GM21390 (cell line): ENCODE measurements at regions not wholly inside any gene's neighbourhood (a gene's known extent, or its start where the extent isn't known, plus 50 kb on each side); places are given as distances from the start of the nearest gene placed in this dataset.
"Not testable (repeated sequence)": the region's sequence is repeated elsewhere in the genome, so short reads cannot be mapped to it uniquely, and the experiment has no call there.

Source experiments
- ATAC-seq: cut with Tn5 transposase; IDR thresholded peaks from one replicate; pipeline ENCODE4 v1.9.1; 2021; ENCODE audit not compliant: unreplicated experiment

DNA sequence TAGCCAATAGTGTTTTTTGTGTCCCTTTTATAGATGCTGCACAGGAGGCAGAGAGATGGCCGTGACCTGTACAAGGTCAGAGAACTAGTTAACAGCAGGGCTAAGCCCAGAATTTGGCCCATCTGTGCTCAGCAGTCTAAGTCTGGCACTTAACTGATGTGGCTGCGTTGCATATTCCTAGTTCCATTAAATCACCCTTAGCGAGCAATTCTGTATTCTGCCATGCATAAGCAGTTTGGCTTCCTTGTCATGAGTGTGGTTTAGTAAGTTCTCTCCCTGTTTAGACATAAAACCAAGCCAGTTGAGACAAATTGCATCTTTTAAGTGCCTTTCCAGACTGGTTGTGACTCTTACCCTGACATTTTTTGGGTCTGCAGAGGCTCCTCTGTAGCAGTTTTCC lies 230.6 kb upstream of the TENM4 start:
- ATAC-seq: no peak

GRCh38 chr11:79670882-79671281 lies 230.1 kb upstream of the TENM4 start:
- no peak for ATAC-seq

- no peak for ATAC-seq
These were observed 227.7 kb upstream of the TENM4 start for GRCh38 chr11:79668575-79668974.

- ATAC-seq: no peak
These were observed 226.6 kb upstream of the TENM4 start for GRCh38 chr11:79667380-79667779.

DNA sequence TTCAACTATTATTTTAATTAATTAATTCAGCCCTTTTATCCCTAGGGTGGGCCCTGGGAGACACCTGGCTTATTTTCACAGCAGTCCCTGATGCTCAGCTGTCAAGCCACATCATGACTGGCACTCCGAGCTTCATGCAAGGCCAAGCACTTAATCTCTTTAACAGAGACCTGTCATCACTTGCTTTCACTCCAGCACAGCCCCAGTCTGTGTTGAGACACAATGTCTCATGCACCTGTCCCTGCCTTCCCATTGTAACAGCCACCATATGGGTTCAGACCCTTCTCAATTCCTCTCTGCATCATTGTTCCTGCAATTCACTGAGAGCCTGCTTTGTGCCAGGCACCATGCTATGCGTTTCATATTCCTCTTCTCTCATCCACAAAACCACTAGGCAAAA lies 222.2 kb upstream of the TENM4 start:
- no peak for ATAC-seq

DNA sequence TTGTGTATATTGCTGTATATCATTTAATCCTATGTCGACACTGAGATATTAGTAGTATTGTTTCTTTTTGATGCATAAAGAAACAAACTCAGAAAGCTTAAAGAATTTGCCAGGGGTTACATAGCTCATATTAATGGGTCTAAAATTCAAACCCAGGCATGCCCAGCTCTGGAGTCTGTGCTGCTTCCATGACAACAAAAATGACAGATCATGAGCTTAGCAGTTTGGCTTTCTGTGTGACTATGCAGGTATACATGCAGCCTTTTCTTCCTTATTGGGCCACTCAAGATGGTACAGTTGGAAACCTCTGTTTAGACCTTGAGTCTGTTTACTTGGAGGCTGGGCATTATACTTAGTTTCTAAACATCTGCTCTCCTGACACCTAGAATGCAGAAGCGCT lies 220.5 kb upstream of the TENM4 start:
- no peak for ATAC-seq

DNA sequence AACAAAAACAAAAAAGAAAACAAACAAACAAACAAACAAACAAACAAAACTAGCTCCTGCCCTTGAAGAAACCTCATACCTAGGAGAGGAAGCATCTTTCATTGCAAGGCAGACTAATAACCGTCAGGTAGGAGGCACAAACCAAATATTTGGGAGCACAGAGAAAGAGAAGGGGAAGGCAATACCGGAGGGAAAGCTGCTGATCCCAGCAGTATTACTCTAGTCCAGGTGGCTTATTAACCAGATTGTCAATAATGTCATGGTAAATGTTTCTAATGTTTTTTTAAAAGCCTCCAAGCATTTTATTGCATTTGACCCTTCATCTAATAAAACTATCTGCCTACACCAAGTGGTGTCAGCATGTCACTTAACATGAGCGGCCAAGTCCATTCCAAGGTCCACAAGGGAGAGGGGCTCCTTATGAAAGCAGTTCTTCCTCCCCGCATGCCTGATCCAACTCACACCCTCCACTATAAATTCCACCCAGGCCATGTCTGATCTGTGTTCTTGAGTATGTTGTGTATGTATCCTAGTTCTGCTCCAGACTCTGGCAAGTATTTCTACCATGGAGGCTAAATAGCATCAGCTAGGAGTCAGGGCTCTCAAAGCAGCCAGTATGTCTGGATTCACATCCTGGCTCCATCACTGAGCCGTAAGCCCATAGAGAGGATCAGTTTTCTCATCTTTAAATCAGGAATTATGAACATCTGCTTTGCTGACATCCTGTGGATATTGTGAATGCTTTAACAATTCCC lies 208.1 kb upstream of the TENM4 start:
- no peak for ATAC-seq

DNA sequence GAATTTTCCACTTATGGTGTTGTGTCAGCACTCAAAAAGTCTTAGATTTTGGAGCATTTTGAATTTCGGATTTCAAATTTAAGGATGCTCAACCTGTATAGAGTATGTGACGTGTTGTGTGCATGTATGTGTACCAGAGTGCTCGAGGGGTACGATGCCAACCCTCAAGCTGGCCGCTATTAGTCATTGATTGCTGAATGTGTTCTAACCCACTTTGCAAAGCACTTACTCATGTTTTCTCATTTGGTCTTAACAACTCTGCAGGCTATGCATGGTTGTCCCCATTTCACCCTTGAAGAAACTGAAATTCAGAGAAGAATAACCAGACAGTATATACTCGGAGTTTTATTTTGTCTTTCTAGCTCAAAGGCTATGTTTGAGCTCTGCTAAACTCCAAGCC lies 196.4 kb upstream of the TENM4 start:
- ATAC-seq: no peak

DNA sequence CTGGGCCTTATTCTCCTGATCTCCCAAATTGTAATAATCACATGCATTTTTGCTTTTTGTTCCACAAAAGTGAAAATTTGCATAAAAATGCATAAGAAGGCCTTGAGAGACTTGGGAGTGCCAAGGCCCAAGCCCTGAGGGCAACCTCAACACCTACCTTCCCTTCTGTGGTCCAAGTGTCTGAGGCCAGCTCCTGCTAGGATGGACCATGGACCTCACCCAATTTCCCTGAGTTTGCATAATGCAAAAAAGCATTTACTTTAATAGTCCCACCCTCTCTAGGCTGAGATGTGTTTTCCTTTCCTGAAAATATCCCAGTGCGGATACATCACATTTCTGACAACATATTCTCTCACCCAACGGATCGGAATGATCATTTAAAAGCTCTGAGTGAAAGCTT lies 194.1 kb upstream of the TENM4 start:
- no peak for ATAC-seq

DNA sequence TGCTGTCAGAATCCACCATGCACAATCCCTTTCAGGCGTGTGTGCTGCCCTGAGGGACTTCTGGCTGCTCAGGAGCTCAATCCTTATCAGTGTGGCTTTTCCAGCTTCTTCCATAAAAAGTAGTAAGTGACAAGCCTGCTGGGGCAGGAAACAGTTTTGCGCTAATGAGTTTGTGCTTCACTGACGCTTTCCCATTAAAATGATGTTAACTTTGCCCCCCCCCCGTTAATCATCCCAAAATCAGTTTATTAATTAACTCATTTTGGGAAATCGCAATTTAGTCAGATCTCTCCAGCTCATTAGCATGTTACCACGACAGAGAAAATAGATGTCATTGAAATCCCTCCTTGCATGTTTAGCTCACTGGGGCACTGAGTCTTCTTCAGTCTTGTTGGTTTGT lies 186.5 kb upstream of the TENM4 start:
- no peak for ATAC-seq

DNA sequence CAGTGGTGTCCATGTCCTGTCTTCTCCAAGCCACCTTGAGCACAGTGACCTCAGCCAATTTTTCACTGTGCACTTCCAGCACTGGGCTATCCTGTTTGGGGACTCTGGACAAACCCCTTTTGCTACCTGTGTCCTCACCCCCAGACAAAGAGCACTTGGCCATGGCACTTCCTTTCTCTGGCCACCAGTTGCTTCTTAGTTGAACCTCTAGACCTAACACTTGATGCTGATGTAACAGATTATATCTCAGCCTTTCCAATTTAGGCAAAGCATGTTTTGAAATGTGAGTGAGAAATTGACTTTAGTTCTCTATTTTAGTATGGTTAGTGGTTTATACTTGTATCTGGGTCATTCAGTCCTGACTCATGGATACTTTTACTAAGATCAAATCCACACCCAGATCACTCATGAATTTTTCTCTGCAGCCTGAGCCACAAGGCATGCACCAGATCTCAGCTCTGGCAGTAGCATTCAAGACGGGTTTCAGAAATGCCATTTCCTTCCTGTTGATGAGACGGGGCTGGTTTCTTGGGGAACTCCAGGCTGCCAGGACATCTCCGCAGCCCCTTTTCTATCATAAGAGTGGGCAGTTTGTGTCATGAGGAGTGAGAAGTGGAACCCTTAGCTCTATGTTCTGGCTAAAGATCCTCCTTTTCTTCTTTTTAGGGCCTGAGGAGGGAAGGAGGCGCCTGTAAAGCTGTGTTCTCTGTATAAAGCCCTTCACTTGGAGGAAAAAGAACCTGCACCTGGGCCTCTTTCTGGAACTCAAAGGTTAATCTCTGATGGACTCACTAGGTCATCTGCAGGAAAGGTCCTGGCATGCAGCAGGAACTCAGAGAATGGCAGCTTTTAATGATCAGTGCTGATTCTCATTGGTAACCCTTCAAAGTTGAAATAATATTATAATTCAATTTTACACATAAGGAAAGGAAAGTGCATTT lies 185.6 kb upstream of the TENM4 start:
- no peak for ATAC-seq

DNA sequence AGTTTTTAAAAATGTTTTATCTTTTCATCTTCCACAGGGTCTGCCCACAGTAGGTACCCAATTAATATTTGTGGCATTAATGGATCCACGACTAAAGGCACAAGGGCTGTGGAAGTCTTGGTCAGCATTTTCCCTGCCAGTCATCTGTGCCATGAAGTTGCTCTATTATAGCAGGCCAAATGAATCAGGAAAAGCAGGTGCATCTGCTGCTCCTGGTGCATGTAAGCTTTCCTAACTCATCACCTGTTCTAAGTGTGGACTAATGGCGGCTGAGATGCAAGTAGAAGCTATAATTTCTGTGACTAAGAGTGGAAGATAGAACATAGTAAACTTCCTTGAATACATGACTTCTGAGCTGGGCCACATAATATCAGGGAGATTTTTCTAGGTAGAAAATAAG lies 182.5 kb upstream of the TENM4 start:
- no peak for ATAC-seq

DNA sequence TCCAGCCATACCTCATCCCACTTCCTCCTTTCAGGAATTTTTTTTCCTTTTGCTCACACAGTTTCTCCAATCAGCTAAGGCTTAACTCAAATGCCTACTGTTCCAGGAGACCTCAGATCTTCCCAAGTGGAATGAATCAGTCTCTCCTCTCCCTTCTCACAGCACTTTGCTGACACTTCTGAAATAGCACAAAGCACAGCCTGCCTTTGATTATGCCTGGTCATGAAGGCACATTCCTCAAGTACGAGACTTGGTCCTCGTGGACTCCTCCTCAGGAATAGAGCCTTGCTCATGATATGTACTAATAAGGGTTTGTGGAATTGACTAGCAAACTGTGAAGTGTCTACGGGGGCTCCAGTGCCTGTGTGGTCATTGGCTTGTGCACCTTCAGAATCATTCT lies 176.7 kb upstream of the TENM4 start:
- no peak for ATAC-seq

- ATAC-seq: no peak
These were observed 175.6 kb upstream of the TENM4 start for GRCh38 chr11:79616392-79616851.

- no peak for ATAC-seq
These were observed 174.6 kb upstream of the TENM4 start for GRCh38 chr11:79615425-79615824.

DNA sequence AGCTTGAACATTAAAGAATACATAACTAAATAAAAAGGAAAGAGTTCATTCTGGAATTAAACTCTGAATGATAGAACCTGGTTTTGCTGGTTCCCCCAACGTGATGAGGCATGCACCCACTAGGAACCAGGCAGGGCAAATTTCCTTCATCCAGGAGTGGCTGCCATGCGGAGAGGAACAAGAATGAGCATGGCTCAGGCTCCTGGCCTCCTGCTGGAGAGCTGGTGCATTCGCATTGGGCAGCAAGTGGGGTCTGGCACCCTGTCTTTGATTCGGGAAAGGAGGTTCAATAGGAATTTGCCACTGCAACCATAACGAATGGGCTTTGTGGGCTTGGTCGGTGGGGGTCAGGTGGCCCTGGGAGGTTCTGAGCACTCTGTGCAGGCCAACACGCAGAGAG lies 169.8 kb upstream of the TENM4 start:
- no peak for ATAC-seq

DNA sequence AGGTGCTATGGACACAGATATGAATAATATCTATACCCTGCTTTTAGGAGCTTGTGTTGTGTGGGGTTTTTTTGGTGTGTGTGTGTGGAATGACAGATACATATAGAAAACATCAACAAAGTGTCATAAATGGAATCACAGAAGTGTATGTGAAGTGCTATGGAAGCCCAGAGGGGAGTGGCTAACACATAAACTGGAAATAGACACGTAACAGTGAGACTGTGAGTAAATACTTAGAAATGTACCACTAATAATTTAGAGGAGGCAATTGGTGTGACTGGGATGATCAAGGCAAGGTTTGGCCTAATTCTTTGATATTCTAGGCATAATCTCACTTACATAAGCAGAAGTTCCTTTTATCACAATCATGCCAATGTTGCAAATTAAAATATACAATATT lies 169.3 kb upstream of the TENM4 start:
- no peak for ATAC-seq

- no peak for ATAC-seq
These were observed 168.7 kb upstream of the TENM4 start for GRCh38 chr11:79609511-79609910.

GRCh38 chr11:79606461-79606860 lies 165.6 kb upstream of the TENM4 start:
- ATAC-seq: not testable (repeated sequence)

GRCh38 chr11:79600711-79601110 lies 159.9 kb upstream of the TENM4 start:
- no peak for ATAC-seq

DNA sequence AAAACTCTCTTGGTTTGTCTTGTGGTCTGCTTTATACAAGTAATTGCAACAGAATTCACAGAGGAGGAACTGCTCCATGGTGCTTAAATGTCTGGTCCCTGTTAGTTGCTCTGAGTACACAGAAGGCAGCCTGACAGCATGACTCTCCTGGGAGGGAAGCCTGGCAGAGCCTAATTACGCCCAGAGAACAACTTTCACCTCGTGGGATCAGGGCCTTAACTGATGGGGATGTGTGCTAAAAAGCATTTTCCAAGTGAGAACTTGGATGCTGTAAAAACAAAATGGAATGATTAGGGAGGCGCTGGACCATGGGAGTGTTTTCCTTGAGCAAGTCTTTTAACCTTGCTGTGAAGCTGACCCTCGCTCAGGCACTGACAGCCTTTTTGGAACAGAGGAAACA lies 154.0 kb upstream of the TENM4 start:
- ATAC-seq: no peak

GRCh38 chr11:79592824-79593223 lies 152.0 kb upstream of the TENM4 start:
- no peak for ATAC-seq
